ENCODE measurements at regions not wholly inside any gene's neighbourhood (a gene's known extent, or its start where the extent isn't known, plus 50 kb on each side); places are given as distances from the start of the nearest gene placed in this dataset.
"Not testable (repeated sequence)": the region's sequence is repeated elsewhere in the genome, so short reads cannot be mapped to it uniquely, and the experiment has no call there.

DNA sequence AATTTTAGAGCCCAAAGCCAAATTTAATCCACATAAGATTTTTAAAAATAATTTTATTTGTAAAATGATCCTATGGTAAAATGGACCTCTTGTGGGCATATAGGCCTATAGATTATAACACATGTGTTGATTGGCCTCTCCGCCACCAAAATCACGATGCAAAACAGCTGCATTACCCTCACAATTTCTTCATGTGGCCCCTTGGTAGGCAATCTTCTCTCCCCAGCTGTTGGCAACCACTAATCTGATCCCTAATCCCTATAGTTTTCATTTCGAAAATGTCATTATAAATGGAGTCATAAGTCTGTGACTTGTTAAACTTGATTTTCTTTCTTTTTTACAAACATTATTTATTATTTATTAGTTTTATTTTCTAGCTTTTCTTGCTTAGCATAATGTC is 263.9 kb upstream of the SULF2 start:
- no peak for DNase-seq (ENCODE audit: low read depth, low spot score)

DNA sequence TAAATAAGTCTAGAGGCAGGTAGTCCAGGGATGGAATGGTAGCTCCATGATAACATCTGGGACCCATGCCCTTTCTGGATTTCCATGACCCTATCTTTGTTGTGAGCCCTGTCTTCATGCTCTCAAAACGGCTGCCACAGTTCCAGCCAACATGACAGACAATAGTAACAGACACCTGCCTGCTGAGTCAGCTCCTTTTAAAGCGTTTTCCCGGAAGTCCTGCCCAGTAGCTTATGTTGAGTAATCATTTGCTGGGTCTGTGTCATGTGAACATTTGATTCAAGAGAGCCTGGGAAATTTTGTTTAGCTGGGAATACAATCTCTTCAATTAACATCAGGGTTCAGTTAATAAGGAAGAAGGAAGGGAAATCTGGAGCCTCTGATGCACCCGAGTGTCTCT is 262.2 kb upstream of the SULF2 start:
- no peak for DNase-seq (ENCODE audit: low read depth, low spot score)

DNA sequence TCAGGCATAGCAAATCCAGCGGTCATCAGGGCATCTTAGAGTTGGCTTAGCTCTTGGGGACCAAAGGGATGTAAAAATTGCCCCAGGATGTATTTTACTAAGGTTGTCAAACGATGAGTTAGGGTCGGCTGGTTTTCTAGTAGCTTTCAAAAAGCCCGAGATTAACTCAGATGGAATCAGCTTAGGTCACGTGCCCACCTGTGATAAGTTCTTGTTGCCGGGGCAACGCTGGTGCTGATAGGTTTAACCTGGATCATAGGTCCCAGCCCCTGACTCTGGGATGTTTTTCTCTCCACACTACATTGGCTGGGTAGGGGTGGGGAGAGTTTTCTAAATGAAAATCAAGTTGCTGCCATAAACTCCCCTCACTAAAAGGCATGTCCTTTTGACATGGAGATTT is 257.3 kb upstream of the SULF2 start:
- DNase-seq (ENCODE audit: low read depth, low spot score): no peak

DNA sequence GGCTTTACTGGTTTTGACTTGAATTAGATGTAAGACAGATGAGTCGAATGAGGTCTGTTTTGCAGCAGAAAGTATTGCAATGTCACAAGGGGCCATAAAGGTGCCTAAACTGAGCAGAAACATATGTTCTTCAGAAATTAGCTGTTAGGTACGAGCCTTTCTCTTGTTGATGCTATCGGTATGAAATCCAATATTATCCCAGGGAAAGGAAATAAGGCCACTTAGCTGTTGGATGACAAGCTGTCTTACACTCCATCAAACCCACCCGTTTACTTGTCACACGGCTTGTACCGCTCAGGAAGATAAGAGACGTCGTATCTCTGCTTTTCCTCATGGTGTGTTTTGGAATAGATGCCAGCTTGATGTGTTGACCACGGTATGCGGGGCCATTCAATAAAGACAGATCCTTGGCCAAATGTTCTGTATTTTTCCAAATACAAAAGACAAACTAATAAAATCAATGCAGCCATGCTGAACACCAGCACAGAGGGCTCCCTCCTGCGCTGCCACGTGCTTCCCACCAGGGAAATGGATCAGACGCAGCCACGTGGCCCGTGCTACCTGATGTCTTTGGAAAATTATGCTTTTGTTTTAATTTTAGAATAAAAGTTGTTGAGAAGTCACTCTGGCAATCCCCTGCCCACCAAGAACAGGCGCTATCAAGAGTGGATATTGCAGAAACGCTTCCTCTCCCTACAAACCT is 255.9 kb upstream of the SULF2 start:
- no peak for DNase-seq (ENCODE audit: low read depth, low spot score)

DNA sequence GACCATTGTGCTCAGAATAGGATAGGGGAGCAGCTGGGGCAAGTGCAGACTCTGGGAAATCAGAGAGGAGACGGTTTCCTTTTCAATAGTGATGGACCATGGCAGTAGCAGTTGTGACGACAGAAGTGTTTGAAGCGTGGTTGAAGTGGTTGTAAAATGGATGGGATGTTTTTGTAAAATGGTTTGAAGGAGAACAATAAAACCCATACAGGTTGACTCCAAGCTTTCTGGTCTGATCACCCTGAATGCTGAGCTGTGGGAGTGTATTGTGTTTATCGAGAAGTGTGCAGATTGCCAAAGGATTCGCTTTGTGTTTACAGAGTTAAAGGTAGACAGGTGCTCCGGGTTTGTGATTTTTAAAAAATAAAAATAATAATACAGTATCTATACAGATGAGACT is 255.2 kb upstream of the SULF2 start:
- DNase-seq (ENCODE audit: low read depth, low spot score): no peak

DNA sequence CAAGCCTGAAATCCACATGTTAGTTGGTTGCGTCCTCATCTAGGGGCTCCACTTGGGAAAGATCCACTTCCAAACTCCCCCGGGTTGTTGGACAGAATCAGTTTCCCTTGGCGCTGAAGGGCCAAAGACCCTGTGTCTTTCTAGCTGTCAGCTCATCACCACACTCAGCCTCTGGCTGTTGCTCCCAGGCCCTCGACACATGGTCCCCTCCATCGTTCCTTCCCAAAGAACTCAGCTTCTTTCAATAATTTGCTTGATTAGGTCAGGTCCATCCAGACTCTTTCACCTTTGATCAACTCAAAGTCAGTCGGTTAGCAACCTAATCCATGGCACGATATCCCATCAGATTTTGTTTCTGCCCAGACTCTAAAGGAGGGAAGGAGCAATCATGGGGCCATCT is 254.8 kb upstream of the SULF2 start:
- no peak for DNase-seq (ENCODE audit: low read depth, low spot score)

DNA sequence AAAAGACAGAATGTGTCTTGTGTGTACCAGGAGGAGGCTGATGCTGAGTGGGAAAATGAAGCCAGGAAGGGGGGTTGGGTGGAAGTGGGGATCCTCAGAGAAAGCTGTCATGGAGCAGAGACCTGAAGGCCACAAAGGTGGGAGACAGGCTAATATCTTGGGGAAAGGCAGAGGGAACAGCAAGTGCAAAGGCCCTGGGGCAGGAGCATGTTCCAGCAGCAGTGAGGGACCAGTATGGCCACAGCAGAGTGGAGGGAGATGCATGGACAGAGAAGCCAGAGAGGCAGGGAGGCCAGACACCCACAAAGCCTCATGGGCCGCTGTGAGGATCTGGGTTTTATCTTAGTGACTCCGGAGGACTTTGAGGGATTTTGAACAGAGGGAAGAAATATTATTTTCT is 254.2 kb upstream of the SULF2 start:
- DNase-seq (ENCODE audit: low read depth, low spot score): no peak

DNA sequence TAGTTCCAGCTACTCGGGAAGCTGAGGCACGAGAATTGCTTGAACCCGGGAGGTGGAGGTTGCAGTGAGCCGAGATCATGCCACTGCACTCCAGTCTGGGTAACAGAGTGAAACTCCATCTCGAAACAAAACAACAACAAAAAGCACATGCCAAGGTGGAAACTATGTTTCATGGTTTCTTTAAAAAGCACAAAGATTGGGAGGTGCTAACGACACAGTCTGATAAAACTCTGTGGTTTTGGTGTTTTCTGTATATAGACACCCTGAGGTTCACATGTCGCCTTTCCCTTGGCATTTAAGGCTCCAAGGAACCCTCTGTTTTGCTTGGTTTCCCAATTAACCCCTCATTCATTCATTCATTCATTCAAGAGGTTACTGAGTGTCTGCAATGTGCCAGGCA is 253.4 kb upstream of the SULF2 start:
- no peak for DNase-seq (ENCODE audit: low read depth, low spot score)

DNA sequence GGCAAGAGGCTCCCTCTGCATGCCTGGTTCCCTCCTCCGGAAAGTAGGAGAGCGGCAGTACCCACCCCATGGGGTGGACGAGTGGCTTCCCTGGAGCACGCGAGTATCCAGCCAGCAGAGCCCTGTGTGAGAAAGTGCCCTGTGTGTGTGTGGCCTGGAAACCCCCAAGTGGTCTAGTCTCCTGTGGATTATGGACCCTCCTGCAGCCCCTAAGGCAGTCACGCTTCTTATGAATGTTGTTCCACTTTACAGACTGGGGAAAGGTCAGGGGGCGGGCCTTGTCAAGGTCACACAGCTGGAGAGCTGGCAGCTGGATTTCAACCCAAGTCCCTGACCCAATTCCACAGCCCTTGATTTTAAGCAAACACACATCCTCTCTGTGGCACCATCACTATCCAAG is 252.5 kb upstream of the SULF2 start:
- DNase-seq (ENCODE audit: low read depth, low spot score): not testable (repeated sequence)

DNA sequence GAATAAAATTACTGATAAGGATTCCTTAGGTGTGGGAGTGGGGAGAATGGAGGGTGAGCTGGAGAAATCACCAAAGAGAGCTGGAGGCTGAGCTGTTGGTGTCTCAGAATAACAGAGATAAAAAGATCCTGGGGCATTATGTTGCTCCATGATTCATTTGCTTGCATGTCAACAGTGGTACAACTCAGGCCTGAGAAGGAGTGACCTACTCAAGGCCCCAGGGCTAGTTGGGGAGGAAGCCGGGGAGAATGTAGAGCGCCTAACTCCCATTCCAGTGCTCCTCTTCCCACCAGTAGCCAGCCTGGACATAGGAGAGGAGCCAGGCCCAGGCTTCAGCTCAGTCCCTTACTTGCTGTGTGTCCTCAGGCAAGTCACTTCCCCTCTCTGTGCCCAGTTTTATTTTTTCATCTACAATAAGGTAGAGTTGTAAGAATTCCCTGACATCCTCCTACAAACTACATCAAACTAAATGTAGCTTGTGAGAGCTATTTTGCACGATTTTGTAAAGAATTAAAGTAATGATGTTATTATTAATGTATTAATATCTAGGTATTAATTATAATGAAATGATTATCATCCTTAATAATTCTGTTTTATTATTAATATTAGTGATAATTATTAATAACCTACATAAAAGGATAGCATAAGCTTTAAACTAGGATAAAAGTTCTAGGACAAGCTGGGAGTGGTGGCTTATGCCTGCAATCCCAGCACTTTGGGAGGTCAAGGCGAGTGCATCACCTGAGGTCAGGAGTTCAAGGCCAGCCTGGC is 250.9 kb upstream of the SULF2 start:
- no peak for DNase-seq (ENCODE audit: low read depth, low spot score)

DNA sequence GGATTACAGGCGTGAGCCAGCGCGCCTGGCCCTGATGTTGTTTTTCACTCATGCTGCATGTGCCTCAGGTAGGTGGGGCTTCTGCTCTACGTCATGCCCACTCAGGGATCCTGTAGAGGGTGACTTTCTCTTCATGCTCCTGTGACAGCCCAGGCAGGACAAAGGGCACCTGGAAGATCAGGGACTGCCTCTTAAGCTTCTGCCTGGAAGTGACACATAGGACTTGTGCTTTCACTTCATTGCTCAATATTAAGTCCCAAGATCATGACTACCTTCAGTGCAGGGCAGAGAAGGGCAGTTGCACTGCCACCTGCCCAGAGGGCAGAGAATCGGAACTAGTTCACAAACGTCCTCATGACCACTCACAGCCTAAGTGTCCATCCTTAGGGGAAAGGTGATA is 249.5 kb upstream of the SULF2 start:
- DNase-seq (ENCODE audit: low read depth, low spot score): no peak

DNA sequence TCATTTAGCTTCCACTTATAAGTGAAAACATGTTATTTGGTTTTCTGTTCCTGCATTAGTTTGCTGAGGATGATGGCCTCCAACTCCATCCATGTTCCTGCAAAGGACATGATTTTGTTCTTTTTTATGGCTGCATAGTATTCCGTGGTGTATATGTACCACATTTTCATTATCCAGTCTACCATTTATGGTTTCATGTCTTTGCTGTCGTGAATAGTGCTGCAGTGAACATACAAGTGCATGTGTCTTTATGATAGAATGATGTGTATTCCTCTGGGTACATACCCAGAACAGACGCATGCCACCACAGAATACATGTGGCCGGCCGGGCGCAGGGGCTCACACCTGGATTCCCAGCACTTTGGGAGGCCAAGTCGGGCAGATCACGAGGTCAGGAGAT is 247.7 kb upstream of the SULF2 start:
- DNase-seq (ENCODE audit: low read depth, low spot score): not testable (repeated sequence)

DNA sequence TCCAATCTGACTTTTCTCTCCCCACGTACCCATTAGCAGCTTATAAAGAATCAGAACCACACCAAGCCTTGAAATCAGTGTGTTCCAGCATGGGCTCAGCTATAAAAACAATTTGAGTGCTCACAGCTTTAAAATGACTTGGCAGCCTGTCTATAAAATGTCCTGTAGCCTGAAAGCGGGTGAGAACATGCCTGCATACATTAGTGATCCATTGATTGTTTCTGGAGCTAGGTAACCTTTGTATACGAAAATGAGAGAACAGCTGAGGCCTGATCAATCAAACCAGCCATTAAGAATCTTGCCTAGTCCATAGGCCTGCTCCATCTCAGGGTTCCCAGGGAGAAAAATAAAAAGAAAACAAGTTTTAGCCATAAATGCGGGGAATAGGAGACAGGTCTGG is 245.8 kb upstream of the SULF2 start:
- DNase-seq (ENCODE audit: low read depth, low spot score): no peak

DNA sequence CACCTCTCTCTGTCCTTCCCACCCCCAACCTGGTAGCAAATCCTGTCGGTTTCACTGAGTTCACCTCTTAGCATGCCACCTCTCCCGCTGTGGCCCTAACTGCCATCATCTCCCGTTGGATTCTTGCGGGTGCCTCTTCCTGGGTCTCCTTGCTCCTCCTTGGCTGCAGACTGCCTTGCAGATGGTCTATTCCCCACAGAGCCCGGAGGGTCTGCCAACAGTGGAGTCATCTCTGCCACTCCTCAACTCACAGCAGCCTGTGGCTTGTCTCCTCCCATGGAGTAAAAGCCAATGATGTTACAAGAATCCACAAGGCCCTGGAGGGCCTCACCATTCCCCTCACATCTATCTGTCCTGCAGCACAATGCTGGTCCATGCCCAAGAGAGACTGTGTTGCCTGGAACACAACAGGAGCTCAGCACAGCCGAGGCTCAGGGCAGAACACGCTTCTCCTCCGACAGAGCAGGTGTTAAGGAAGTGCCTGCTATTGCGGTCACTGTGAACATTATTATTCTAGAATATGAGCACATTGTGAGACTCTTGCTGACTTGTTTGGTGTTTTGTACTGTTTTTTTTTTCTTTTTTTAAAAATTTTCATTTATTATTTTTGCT is 241.8 kb upstream of the SULF2 start:
- no peak for DNase-seq (ENCODE audit: low read depth, low spot score)

DNA sequence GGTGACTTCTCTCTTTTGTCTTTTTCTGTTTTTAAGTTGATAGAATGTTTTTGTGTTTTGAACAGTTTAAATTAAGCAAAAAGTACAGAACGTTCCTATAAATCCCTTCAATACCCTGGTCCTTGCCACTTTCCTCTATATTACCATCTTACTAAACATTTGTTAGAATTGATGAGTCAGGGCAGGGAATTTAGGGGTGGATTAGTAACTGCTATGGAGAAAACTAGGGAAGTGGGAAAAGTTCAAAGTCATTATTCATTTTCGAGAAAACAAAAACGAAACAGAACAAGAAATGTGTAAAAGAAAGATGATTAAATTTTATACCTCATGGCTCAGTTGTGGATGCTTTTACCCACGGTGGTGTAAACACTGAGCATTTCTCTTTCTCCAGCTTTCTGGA is 240.4 kb upstream of the SULF2 start:
- DNase-seq (ENCODE audit: low read depth, low spot score): no peak

DNA sequence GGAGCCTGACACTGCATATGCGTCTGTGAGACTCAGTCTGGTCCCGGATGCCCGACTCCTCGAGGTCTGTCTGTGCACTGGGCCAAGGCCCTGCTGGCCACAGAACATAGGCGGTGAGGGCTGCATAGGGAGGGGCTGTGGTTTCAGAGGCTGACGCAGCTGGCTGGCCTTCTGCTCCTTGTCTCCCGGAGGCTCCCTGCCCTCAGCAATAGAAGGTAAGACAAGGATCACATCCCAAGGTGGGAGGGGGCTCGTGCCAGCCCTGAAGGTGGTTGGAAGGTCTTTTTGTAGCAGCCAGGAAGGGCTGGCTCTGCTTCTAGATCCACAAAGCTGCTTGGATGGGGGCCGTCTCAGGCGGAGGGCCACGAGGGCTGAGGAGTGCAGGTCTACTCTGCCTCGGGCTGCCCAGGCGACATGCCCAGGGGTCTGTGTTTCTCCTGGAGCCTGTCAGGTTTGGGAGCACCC is 239.8 kb upstream of the SULF2 start:
- DNase-seq (ENCODE audit: low read depth, low spot score): peak; percentile 3

DNA sequence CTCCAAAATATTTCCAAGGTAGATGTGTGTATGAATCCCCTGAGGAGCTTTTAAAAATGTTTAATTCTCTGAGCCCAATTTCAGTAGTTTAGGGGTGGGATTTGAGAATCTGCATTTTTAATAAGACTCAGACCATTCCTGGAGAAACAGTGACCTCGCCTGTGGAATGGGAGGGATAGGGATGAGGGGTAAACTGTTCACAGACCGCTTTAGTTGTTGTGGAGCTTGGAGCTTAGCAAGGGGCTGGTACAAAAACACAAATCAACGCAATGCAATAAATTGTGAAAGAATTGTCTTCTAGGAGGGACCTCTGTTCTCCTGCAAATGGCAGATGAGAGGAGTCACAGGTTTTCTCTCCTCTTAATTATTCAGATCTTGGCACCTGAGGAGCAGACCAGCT is 239.3 kb upstream of the SULF2 start:
- no peak for DNase-seq (ENCODE audit: low read depth, low spot score)

DNA sequence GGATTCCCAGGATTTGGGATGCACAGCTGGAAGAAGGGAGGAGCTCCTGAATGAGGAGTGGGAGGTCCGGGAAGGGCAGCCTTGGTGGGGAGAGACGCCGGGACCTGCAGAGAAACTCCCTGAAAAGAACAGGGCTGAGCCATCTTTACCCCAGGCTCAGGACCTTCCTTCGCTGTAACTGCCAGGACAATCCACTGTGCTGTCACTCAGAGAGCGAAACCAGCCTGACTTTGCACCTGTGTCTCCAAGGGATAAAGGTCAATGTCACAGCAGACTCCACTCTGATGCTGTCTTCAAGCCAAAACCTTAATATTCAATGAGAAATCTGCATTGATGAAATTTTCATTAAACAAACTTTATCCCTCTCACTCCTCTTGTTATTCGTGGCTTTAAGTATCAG is 235.4 kb upstream of the SULF2 start:
- DNase-seq (ENCODE audit: low read depth, low spot score): not testable (repeated sequence)

DNA sequence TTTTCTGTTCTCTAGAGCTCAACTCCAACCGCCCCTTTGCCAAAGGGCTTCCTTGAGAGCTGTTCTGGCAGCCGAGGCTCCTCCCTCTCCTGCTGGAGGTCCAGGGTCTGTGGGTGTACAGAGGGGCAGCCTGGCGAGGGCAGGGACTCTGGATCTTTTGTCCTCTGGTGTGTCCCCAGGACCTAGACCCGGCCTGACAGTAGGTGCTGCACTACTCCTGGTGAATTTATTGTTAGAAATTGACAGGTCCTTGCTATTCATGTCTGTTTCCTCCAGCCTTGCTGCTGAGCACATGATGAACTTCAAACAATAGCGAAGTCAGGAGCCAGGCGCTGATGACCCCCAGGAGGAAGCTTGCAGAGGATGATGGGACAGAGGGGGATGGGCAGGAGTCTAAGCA is 234.7 kb upstream of the SULF2 start:
- no peak for DNase-seq (ENCODE audit: low read depth, low spot score)

DNA sequence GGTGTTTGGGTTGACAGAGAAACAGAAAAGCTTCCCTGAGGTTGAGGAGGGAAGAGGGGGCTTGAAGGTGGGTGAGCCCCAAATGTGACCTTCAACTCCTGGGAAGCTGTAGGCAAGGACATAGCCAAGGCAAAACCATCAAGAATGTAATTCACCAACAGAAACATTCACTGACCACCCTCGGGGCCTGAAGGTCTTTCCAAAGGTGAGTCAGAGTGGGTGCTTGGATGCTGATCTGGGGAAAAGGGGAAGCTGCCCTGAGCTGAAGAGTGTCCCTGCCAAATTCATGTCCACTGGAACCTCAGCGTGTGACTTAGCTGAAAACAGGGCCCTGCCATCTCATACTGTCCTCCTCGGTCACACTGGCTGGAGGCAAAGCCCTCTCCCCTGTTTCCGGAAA is 234.2 kb upstream of the SULF2 start:
- no peak for DNase-seq (ENCODE audit: low read depth, low spot score)

DNA sequence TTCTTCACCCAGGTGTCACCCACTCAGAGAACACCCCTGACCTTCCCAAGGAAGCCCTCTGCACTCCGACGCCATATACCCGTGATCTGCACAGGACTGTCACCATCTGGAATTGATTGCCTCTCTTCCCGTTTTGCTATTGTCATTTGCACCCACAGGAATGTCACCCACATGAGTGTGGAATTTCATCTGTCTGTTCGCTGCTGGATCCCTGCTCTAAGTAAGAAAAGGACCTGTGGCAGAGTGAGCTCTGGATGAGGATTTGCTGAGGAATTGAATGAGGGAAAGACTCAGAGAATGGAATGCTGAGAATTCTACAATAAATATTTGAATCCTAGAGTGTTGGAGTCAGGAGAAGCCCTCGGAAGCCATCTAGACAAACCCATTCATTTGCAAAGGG is 233.6 kb upstream of the SULF2 start:
- DNase-seq (ENCODE audit: low read depth, low spot score): not testable (repeated sequence)

DNA sequence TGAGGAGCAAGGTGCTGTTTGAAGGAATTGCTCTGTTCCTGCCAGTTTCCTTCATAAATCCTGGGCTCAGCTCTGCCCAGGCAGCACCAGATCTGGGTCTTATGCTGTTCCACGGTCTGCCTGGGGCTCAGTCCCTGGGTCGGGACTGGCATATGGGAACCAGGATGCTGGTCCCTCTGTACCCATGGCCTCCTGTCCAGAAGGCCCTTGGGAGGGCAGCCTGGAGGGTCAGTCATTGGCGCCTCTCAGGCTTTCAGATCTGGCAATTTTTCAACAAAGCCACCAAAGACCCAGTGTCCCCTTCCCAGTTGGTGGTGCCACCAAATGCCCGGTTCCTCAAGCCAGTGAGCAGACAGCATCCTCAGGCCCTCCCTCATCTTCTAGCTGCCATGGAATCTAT is 232.7 kb upstream of the SULF2 start:
- no peak for DNase-seq (ENCODE audit: low read depth, low spot score)

DNA sequence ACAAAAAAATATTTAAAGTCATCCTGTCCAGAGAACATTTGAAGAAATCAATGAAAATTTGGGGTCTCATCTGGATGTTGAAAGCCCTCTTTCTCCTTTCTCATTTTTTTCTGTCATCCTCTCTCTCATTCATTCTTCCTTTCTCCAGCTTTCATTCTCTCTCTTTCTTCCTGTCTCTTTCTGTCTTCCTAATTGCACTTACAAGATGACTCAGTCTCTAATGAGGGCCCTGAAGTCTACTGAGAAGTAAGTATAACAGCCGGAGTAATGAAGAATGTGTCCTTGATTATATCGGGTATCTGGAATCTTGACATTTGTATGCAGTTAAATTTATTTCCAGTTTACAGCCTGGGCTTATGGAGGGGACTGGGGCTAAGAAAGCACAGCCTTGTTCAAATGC is 232.2 kb upstream of the SULF2 start:
- DNase-seq (ENCODE audit: low read depth, low spot score): no peak
